NCI-H2171 treated with DMSO at 0.1 percent for 48 hours (cell line): ENCODE measurements at regions not wholly inside any gene's neighbourhood (a gene's known extent, or its start where the extent isn't known, plus 50 kb on each side); places are given as distances from the start of the nearest gene placed in this dataset.
"Not testable (repeated sequence)": the region's sequence is repeated elsewhere in the genome, so short reads cannot be mapped to it uniquely, and the experiment has no call there.

Experiments used
- DNase-seq: peaks from one replicate; lab custom pipeline; 2025; lab: John Stamatoyannopoulos, UW

GRCh38 chr2:53493210-53493609 lies 274.4 kb upstream of the CHAC2 start:
- DNase-seq: no peak

DNA sequence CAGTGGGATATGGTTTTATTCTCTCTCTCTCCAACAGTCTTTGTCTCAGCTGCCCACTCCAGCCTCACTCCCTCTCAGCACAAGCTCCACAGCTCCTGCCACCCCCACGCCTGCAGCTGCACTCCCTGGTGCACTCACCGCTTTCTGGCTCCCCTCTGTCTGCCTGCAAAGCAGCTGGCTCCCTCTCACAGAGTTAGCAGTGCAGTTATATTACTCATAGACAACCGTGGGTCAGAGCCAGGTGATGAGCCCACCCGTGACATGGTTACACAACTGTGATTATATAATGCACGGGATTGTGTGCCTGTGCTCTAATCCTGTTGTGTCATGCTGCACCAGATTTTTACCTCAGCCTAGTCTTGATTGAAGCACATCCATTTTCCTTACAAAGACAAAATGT lies 276.9 kb upstream of the CHAC2 start:
- no peak for DNase-seq

DNA sequence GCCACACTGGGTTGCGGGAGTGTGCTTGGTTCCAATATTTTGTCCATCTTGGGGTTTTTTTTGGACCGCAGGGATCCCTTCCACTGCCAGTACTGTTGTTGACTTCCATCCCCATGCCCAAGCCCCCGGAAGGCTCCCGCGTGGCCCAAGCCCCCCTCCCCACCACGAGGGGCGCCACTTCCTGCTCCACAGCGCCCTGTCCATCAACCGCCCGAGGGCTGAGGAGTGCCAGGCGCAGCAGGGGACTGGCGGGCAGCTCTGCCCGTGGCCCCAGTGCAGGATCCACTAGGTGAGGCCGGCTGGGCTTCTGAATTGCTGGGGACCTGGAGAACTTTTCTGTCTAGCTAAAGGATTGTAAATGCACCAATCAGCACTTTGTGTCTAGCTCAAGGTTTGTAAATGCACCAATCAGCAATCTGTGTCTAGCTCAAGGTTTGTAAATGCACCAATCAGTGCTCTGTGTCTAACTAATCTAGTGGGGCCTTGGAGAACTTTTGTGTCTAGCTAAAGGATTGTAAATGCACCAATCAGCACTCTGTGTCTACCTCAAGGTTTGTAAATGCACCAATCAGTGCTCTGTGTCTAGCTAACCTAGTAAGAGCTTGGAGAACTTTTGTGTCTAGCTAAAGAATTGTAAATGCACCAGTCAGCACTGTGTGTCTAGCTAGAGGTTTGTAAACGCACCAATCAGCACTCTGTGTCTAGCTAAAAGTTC lies 281.3 kb upstream of the CHAC2 start:
- DNase-seq: not testable (repeated sequence)

- no peak for DNase-seq
These were observed 282.4 kb upstream of the CHAC2 start for GRCh38 chr2:53485021-53485728.

DNA sequence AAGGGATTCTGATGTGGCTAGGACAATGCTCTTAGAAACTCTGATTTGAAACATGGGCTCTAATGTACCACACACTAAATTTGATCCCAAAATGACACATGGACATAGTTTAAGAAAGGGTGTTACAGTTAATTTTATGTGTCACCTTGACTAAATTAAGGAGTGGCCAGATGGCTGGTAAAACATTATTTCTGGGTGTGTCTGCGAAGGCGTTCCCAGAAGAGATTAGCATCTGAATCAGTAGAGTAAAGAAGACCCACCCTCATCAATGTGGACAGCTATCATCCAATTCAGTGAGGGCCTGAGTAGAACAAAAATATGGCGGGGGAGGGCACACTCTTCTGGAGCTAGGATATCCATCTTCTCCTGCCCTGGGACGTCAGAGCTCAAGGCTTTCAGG lies 283.1 kb upstream of the CHAC2 start:
- DNase-seq: no peak

DNA sequence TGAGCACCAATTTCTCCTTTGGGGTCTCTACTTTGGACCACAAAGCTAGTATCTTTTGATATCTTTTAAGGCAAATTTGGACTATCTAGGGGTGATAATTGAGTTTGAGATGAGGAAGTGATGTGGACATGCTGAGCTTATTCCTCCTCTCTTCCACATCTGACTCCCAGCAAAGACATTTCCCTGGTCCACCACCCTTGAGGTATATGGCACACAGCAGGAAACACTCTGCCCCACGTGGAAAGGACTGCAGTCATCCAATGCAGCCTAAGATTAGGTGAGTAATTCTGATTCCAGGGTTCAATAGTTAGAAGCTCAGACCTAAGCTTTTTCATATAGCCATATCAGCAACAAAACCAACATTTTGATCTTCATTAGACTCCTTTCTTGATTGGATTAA lies 290.1 kb upstream of the CHAC2 start:
- no peak for DNase-seq

DNA sequence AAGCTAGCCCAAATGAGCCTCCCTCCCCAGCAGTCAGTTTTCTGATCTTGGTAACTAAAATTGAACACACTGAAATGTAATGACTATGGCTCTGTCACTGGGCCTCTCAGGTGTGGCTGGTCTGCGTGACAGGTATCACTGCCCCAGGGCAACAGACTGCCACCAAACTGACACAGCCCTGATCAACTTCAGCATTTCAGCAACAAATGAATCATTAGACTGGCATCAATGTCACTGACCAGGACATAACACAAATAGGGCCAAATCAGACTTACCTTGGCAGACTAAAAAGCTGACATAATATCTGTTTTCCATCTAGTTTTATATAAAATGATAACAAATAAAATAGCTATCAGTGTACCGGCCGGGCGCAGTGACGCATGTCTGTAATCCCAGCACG lies 290.8 kb upstream of the CHAC2 start:
- no peak for DNase-seq

DNA sequence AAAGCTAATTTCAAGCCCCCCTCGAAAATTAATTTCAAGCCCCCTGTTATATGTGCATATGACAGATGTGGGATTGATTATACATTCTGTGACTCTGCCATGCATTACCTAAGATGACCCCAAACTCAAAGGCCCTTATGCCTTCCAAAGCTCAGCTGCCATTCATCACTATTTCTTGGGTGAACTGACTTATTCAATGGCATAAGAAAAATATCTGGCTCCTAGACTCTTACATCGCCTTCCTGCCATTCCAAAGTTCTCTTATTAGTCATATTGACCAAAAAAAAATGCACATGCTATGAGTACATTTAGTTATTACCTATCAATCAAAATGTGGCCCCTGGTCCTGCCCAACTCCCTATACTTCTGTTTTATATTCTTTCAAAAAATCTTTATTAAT lies 291.8 kb upstream of the CHAC2 start:
- DNase-seq: no peak

DNA sequence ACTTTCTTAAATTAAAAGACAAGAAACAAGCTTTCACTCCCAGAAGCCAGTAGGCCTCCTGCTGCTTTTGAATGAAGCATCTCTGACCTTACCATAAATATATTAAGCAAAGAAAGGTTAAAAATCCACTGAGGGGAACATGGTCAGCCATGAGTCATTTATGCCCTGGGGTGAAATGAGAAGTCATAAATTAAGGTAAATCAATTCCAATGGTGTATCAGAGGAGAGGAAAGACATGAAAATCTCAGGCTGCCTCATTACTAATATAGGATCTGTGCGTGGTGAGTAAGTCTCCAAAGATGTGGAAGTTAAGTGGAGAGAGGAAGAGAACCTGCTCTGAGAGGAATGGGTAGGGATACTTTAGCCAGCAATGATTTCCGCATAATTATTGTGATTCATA lies 292.3 kb upstream of the CHAC2 start:
- DNase-seq: no peak

GRCh38 chr2:53474914-53475313 lies 292.7 kb upstream of the CHAC2 start:
- DNase-seq: no peak

GRCh38 chr2:53473775-53474311 lies 293.8 kb upstream of the CHAC2 start:
- DNase-seq: no peak

DNA sequence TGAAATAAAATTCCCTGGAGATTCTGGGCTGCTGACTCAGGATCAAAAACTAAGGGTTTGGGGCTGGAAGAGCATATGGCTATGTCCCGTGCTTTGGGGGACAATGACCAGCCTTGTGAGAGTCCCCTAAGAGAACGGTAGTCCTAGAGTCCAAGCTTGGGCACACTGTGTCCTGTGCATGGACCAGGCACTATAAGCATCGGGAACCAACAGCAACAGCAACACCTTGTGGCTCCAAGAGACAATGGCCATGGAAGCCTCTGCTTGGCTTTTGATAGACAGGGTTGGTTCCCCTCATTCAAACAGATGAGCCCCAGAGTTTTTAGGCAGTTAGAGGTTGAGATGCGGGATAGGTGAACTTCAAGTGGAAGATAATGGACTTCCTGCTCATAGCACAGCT lies 294.4 kb upstream of the CHAC2 start:
- DNase-seq: peak; percentile 5

DNA sequence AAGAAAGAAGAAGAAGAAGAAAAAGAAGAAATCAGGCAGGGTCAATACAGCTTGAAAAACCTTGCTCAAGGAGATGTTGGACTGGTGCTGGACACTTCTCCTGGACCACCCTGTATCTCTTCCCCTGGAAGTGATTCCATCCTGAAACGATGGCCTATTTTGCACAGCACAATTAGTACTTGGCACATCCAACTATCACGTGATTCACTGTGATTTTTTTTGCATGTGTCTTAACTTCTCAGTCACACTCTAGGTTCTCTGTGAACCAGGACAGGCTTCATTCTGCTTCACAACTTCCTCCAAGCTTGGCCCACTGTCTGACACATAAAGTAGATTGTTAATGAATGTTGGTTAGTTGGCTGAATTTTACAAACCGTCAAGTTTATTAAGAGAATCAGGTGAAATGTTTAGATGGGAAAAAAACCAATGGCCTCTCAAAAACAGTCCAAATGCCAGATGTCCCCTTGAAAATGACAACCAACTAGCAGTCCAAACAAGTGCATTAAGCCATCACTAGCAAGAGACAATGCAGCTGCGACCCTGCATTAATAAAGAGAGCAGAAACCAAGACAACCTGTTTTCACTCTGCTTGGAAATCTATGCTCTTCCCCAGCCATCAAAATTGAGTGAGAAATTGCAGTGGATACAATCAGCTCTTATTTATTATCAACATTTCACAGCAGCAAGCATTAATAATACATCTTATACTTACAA lies 300.0 kb upstream of the CHAC2 start:
- DNase-seq: peak; percentile 26

GRCh38 chr2:53463806-53464726 lies 303.5 kb upstream of the CHAC2 start:
- no peak for DNase-seq

GRCh38 chr2:53460937-53461336 lies 306.7 kb upstream of the CHAC2 start:
- no peak for DNase-seq

DNA sequence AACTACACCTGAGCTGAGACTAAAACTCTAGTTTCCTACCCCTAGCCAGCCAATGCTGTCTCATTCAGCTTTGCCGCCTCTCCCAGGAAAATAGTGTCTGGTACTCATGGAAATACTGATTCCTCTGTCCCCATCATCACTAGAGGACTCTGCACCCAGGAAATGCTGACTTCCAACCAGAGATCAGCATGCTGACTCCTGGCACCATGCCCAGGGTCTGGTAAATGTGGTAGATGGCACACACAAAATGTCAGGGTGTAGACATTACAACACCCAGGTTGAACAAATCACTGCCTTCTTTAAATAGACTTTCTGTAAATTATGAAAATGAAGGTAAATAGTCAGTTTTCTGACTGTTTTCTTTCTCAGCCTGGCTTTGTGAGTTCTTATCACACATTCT lies 307.3 kb upstream of the CHAC2 start:
- peak; percentile 21 for DNase-seq

GRCh38 chr2:53455094-53455493 lies 312.5 kb upstream of the CHAC2 start:
- no peak for DNase-seq

- no peak for DNase-seq
These were observed 314.5 kb upstream of the CHAC2 start for GRCh38 chr2:53452957-53453748.

DNA sequence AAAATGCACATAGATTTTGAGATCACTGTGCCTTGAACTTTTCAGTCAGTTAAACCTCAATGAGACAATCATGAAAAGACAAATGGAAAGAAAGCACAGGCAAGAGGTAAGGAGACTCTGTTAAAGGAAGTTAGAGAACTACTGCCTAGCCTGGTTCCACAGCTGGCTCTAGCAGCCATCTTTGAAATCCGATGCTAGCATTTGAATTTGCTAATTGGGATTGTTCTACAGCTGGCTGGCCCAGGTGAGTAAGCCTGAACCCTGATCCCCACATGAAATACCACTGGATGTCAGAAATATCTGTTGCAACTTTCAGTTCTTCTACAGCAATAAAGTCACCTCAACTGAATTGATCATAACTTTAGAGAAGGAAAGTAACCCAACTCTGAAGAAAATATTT lies 315.2 kb upstream of the CHAC2 start:
- peak; percentile 45 for DNase-seq

GRCh38 chr2:53450923-53451322 lies 316.7 kb upstream of the CHAC2 start:
- peak; percentile 79 for DNase-seq

DNA sequence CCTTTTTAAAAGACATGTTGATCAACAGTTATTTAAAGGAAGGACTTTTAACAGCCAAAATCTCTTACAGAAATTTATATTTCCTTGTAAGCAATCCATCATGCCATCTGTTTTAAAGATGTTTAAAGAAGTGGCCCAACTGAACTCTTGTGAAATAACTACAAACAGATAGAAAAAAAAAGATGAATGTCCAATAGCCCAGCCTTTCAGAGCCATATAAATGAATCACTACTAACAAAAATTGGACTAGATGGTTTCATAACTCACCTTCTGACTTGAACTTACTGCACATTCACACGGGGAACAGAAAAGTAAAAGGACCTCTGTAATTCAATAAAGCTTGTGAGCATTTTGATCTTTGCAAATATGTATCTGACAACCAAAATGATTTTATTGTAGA lies 319.0 kb upstream of the CHAC2 start:
- no peak for DNase-seq
